ENCODE measurements at regions not wholly inside any gene's neighbourhood (a gene's known extent, or its start where the extent isn't known, plus 50 kb on each side); places are given as distances from the start of the nearest gene placed in this dataset.

- POLR2A ChIA-PET = no interaction called here
- TF ChIP-seq, protein P1, sequence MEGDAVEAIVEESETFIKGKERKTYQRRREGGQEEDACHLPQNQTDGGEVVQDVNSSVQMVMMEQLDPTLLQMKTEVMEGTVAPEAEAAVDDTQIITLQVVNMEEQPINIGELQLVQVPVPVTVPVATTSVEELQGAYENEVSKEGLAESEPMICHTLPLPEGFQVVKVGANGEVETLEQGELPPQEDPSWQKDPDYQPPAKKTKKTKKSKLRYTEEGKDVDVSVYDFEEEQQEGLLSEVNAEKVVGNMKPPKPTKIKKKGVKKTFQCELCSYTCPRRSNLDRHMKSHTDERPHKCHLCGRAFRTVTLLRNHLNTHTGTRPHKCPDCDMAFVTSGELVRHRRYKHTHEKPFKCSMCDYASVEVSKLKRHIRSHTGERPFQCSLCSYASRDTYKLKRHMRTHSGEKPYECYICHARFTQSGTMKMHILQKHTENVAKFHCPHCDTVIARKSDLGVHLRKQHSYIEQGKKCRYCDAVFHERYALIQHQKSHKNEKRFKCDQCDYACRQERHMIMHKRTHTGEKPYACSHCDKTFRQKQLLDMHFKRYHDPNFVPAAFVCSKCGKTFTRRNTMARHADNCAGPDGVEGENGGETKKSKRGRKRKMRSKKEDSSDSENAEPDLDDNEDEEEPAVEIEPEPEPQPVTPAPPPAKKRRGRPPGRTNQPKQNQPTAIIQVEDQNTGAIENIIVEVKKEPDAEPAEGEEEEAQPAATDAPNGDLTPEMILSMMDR (IDR thresholded peaks at IDR 0.05; ENCODE audit: control extremely low read depth, extremely low read depth, low read depth, missing control alignments) = no peak
- CTCF ChIA-PET = interaction anchor here (2.0 kb wide), 1 partner anchor 20 kb away, joined by 4 read pairs; no protein-coding TSS in a partner anchor
- DNase-seq (ENCODE audit: extremely low spot score) = no peak
Measured at GRCh38 chr15:96403071-96403470, 72.6 kb downstream of the NR2F2 start.

- no peak for DNase-seq (ENCODE audit: extremely low spot score)
- CTCF ChIA-PET = interaction anchor here (2.0 kb wide), 1 partner anchor 19 kb away, joined by 4 read pairs; no protein-coding TSS in a partner anchor
- TF ChIP-seq, protein P1 (IDR thresholded peaks at IDR 0.05; ENCODE audit: control extremely low read depth, extremely low read depth, low read depth, missing control alignments) = no peak
- POLR2A ChIA-PET = no interaction called here
Measured at GRCh38 chr15:96403932-96404331, 73.4 kb downstream of the NR2F2 start.

DNA sequence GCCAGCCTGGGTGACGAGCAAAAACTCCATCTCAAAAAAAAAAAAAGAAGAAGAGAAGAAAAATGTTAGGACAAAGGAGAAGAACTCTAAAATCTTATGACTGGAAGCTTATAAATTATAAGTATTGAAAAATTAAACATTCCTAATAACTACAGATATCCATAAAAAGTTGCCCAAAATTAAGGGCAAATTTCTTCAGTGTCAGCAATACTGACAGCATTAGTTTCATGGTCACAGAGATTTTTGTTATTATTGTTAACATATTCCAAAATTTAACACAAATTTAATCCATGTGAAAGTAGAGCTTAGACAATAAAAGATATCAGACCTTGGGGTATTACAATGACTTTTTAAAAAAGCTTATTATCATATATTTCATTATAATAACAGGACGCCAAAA lies 74.1 kb downstream of the NR2F2 start:
- DNase-seq (ENCODE audit: extremely low spot score) = no peak
- ChIA-PET POLR2A (no interaction called here), CTCF (no interaction called here)
- TF ChIP-seq, protein P1 (IDR thresholded peaks at IDR 0.05; ENCODE audit: control extremely low read depth, extremely low read depth, low read depth, missing control alignments) = no peak

DNA sequence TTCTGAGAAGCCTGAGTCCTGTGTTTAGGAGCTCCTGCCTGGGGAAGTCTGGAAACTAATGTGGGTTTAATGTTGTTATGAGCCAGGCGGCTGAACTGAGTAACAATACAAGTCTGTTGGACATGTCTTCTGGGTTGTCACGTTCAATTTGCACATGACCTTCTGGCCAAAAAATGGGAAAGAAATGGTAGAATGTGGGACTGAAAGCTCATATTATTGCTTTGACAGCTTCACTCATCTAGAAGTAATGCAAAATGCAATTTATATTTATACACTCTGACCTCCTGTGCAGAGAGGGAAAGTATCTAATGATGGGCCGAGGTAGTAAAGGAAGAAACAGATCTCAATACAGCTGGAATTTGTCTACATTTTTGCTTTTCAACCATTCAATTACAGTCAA lies 75.8 kb downstream of the NR2F2 start:
- CTCF ChIA-PET = no interaction called here
- POLR2A ChIA-PET = no interaction called here
- no peak for DNase-seq (ENCODE audit: extremely low spot score)
- TF ChIP-seq, protein P1 (IDR thresholded peaks at IDR 0.05; ENCODE audit: control extremely low read depth, extremely low read depth, low read depth, missing control alignments) = no peak

DNA sequence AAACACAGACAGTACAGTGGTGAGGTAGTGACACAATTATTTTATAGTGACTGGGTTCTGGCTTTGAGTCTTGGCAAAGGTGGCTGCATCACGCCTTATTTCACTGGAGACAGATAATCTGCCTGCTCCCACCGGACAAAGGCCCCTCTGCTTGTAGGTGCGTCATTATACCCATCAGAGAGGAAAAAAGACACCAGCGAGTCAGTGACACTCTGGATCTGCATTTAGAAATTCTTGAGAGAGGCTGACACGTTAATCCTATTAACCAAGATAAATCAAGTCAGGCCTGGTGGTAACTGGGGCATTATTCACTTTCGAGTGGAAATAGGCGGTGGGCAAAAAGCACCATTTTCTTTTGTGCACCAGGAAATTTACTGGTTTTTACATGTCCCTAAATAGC lies 76.2 kb downstream of the NR2F2 start:
- TF ChIP-seq, protein P1 (IDR thresholded peaks at IDR 0.05; ENCODE audit: control extremely low read depth, extremely low read depth, low read depth, missing control alignments) = no peak
- DNase-seq (ENCODE audit: extremely low spot score) = no peak
- ChIA-PET POLR2A (no interaction called here), CTCF (no interaction called here)

DNA sequence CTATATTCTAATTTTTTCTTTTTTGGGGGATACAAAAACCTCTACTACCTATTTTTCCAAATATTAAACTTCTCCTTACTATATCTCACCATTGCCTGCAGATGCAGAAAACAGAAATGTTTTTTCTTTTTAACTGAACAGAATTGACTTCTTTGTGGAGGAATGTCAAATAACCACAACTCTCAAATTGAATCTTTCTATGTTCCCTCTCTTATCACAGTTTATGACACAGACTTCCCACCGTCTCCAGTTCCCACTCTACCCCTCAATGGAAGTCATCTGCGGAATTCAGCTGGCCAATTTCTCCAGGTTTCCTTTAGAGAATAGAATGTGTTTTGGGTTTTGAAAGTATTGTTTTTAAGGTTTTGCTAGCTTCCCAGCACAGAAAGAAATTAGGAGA lies 77.0 kb downstream of the NR2F2 start:
- DNase-seq (ENCODE audit: extremely low spot score) = no peak
- POLR2A ChIA-PET = no interaction called here
- CTCF ChIA-PET = interaction anchor here (1.1 kb wide), 1 partner anchor 11 kb away, joined by 3 read pairs; no protein-coding TSS in a partner anchor
- TF ChIP-seq, protein P1 (IDR thresholded peaks at IDR 0.05; ENCODE audit: control extremely low read depth, extremely low read depth, low read depth, missing control alignments) = no peak

All from GM10248 (cell line).